Tibial artery (tissue), 4 donors: ENCODE measurements at regions not wholly inside any gene's neighbourhood (a gene's known extent, or its start where the extent isn't known, plus 50 kb on each side); places are given as distances from the start of the nearest gene placed in this dataset.

Experiments used
- DNase-seq, 2 donors: peaks; one replicate each; pipeline ENCODE4 v3.0.0-alpha.2; 2019
- H3K27ac ChIP-seq, 2 donors: fragments of 200-600 bp; sonication (generic) in 1 of 2; 1 replicate in 1 of 2; 2 replicates in 1 of 2; pipeline ENCODE4 v1.5.1; 2018 to 2019; ENCODE audit warnings: mild to moderate bottlenecking in 1 of 2
- H3K27me3 ChIP-seq, 2 donors: fragments of 200-600 bp; sonication (generic) in 1 of 2; one replicate each; pipeline versions ENCODE4 v1.5.1 to v1.6.0; 2016 to 2019
- H3K36me3 ChIP-seq, 3 donors: fragments of 200-600 bp; sonication (generic) in 2 of 3; one replicate each; pipeline ENCODE4 v1.5.1; 2016 to 2019; ENCODE audit warnings: mild to moderate bottlenecking in 2 of 3
- H3K4me1 ChIP-seq, 4 donors: fragments of 200-600 bp; sonication (generic) in 2 of 4; 1 replicate in 3 of 4; 2 replicates in 1 of 4; pipeline ENCODE4 v1.5.1; 2016 to 2019
- H3K4me3 ChIP-seq, 2 donors: fragments of 200-600 bp; sonication (generic) in 1 of 2; 1 replicate in 1 of 2; 2 replicates in 1 of 2; pipeline ENCODE4 v1.5.1; 2018 to 2019; ENCODE audit warnings: mild to moderate bottlenecking in 2 of 2
- H3K9me3 ChIP-seq, 3 donors: fragments of 200-600 bp; sonication (generic) in 1 of 3; one replicate each; pipeline ENCODE4 v1.5.1; 2016 to 2019
- intact Hi-C: fragments of 100-400 bp; cut with DNase I; formaldehyde crosslinking; loops from one replicate; pipeline ENCODE4 v1.15.0; 2023; ENCODE audit warnings: low total_unique reads
- TF ChIP-seq, protein P1 (sequence below), 2 experiments: fragments of 200-600 bp in 1 of 2; fragments of 450-650 bp in 1 of 2; IDR thresholded peaks; one replicate each; pipeline ENCODE4 v1.5.1; 2017 to 2019; ENCODE audit warnings: antibody characterized with exemption in 2 of 2, mild to moderate bottlenecking in 1 of 2, moderate library complexity in 1 of 2

DNA sequence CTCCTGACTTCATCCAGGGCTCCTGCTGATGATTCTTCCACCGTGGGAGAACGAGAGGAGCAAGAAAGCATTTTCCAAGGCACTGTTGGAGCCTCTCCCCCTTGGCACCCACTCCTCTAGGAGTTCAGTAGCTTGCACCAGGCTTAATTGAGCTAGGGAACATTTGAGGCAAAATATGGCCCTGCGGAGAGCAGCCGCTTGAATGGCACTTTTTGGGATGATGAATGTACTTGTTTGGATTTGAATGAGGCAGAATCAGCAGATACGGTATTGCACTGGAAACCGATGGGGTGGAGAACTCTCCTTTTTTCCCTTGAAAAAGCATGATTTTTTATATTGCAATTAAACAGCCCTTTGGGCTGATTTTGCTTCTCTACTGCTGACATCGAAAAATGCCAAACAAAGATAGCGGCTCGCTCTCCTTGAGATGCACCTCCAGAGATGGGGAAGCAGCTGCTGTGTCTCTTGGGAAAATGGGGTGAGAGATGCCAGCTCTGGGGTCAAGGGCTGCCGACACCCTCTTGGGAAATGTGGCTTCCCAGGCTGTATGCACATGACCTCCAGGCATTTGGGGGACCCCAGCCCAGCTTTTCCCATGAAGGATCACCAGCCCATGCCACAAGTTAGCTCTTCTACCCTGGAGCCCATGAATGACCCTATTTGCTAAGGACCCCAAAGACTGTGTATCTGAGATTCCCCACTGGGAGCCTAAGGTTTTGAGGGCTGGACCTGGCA is 55.4 kb upstream of the LRP8 start:
- H3K9me3 ChIP-seq: no peaks in the 10 kb centered on the region
- H3K27me3 ChIP-seq: peaks cover 0 to 17% of the 10 kb centered on the region in 2 donors
- H3K4me3 ChIP-seq: no peak overlapping the region
- intact Hi-C loops: no loop called here
- H3K27ac ChIP-seq: no peak overlapping the region
- no peaks in the 10 kb centered on the region for H3K36me3 ChIP-seq
- no peak for DNase-seq
- no peaks in the 10 kb centered on the region for H3K4me1 ChIP-seq
- TF ChIP-seq, protein P1, sequence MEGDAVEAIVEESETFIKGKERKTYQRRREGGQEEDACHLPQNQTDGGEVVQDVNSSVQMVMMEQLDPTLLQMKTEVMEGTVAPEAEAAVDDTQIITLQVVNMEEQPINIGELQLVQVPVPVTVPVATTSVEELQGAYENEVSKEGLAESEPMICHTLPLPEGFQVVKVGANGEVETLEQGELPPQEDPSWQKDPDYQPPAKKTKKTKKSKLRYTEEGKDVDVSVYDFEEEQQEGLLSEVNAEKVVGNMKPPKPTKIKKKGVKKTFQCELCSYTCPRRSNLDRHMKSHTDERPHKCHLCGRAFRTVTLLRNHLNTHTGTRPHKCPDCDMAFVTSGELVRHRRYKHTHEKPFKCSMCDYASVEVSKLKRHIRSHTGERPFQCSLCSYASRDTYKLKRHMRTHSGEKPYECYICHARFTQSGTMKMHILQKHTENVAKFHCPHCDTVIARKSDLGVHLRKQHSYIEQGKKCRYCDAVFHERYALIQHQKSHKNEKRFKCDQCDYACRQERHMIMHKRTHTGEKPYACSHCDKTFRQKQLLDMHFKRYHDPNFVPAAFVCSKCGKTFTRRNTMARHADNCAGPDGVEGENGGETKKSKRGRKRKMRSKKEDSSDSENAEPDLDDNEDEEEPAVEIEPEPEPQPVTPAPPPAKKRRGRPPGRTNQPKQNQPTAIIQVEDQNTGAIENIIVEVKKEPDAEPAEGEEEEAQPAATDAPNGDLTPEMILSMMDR (IDR thresholded peaks at IDR 0.05): no peak

DNA sequence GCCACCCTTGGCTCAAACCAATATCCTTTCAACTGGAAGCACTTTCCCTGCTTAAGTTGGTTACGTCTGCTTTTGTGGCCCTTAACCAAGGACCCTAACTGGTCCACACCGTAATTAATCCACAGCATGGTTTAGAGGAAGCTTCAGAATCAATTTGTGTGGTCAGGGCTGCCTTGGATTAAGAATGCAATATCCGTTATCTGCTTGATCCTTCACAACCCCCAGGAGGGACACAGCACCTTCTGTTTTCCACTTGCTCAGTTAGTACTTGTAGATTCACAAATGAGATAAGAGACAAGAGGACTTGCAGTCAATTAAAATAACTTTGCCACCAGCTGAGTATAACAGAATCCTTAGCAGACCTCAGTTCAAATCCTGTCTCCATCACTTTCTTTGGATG is 56.9 kb upstream of the LRP8 start:
- Histone ChIP-seq H3K4me3 (no peak overlapping the region), H3K36me3 (no peaks in the 10 kb centered on the region), H3K27ac (no peak overlapping the region), H3K27me3 (peaks cover 0 to 16% of the 10 kb centered on the region in 2 donors), H3K4me1 (no peaks in the 10 kb centered on the region), H3K9me3 (no peaks in the 10 kb centered on the region)
- TF ChIP-seq, protein P1 (IDR thresholded peaks at IDR 0.05): no peak
- intact Hi-C loops: no loop called here
- DNase-seq: no peak

DNA sequence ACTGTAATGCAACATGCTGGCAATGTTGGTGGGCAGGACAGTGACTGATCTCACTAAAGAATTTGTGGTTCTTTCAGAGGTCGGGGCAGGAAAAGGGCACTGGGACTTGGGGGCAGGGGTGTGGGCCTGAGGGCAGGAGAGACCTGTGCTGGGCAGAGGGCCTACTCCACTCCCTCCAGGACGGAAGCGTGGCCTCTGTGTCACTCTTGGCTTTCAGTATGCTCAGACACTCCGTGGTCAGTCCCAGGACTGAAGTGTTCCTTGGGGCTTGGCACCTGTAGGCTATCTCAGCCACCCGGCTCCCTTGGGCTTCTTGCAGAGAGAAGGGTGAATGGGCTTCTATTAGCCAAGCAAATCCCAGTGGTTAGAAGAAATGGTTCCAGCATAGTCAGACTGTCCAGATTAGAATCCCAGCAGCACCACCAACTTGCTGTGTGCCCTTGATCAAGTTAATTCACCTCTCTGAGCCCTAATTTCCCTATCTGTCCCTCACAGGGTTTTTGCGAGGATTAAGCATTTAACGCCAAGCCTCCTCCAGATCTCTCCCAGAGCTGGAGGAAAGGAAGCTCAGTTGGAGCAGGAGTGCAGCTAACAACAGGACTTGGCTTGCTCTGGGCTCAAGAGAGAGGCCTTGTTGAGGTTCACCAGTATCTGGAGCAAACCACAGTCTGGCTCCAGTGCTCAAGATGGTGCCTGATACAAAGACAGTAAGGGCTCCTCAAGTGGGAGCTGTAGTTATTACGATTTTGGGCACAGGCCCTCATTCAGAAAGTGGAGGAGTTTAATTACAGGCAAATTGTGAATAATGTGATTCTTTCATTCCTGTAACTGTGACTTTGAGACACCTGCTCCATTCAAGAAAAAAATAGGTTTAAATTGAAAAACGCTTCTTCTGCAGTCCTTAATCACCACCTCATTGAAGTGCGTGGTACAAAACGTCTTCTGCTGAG is 57.7 kb upstream of the LRP8 start:
- TF ChIP-seq, protein P1 (IDR thresholded peaks at IDR 0.05): no peak
- no peak overlapping the region for H3K27ac ChIP-seq
- no peak overlapping the region for H3K4me3 ChIP-seq
- H3K9me3 ChIP-seq: no peaks in the 10 kb centered on the region
- peaks cover 0 to 14% of the 10 kb centered on the region in 2 donors for H3K27me3 ChIP-seq
- no peaks in the 10 kb centered on the region for H3K36me3 ChIP-seq
- intact Hi-C loops: no loop called here
- DNase-seq: no peak
- no peaks in the 10 kb centered on the region for H3K4me1 ChIP-seq

DNA sequence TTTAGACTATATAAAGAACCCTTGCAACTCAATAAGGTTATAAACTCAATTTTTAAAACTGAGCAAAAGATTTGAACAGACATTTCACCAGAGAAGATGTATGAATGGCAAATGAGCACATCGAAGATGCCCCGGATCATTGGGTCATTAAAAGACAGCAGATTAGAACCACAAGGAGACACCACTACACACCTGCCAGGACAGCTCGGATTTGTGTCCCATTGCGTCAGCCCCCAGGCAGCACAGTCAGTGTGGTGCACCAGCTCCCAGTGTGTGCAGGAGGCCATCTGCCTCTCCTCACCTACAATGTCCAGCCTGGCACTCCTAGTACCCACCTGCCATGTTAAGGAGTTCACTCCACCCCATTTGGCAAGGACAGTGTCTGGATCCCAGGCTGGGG is 61.1 kb upstream of the LRP8 start:
- no peak overlapping the region for H3K27ac ChIP-seq
- TF ChIP-seq, protein P1 (IDR thresholded peaks at IDR 0.05): no peak
- no peaks in the 10 kb centered on the region for H3K9me3 ChIP-seq
- peaks cover 0 to under 1% of the 10 kb centered on the region in 2 donors for H3K27me3 ChIP-seq
- H3K36me3 ChIP-seq: no peaks in the 10 kb centered on the region
- no peak overlapping the region for H3K4me3 ChIP-seq
- no peaks in the 10 kb centered on the region for H3K4me1 ChIP-seq
- no peak for DNase-seq
- intact Hi-C loops: no loop called here

DNA sequence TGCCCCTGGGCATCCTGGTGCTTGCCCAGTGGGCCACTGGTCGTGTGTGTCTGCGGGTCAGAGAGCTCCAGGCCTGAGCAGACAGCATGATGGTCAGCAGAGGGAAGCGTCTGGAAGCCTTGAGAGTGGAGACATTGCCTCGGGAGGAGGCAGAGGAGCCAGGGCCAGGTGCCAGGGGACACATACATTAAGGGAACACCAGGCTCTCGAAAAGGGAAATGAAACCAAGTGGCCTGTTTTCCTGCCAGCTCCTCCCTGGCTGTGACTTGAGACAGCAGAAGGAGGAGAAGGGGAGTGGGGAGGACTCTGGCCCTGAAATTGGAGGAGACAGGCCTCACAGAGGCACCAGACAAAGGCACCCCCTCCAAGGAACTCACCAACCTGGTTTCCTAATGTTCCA is 62.4 kb upstream of the LRP8 start:
- intact Hi-C loops: no loop called here
- H3K4me3 ChIP-seq: no peak overlapping the region
- H3K27ac ChIP-seq: no peak overlapping the region

More for the DNA sequence above, 62.4 kb upstream of the LRP8 start:
- no peaks in the 10 kb centered on the region for H3K4me1 ChIP-seq
- no peaks in the 10 kb centered on the region for H3K27me3 ChIP-seq
- H3K36me3 ChIP-seq: no peaks in the 10 kb centered on the region
- TF ChIP-seq, protein P1 (IDR thresholded peaks at IDR 0.05): no peak
- H3K9me3 ChIP-seq: no peaks in the 10 kb centered on the region
- peak; percentile 77 to 78 for DNase-seq
